ENCODE measurements at regions not wholly inside any gene's neighbourhood (a gene's known extent, or its start where the extent isn't known, plus 50 kb on each side); places are given as distances from the start of the nearest gene placed in this dataset.

- Mint-ChIP-seq H3K4me1 (peaks cover 15% of the 10 kb centered on the region), H3K9me3 (peaks cover 2% of the 10 kb centered on the region), H3K4me3 (peak overlapping the region; percentile 27), H3K27me3 (no peaks in the 10 kb centered on the region), H3K36me3 (no peaks in the 10 kb centered on the region), H3K27ac (peak overlapping the region; percentile 64)
- peak; percentile 94 for ATAC-seq
Measured at GRCh38 chr12:67827820-67828383, 161.3 kb upstream of the IFNG-AS1 start.

DNA sequence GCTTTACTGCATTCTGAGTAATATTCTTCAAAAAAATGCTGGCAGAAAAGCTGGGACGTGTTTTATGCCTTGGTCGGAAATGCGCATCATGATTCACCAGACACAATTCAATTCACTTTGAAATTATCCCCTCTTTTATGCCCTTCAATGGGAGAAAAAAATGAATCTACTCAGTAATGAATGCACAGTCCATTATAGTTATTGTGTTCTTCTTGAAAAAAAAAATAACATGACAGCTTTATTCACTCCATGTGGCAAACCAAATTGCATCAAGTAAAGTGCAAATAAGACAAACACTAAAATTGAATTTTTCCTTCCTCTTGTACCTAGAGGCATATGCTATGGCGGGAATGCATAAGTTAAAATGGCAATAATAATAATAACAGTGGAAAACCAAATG lies 159.4 kb upstream of the IFNG-AS1 start:
- no peak for ATAC-seq
- Mint-ChIP-seq H3K4me1 (peaks cover 15% of the 10 kb centered on the region), H3K27me3 (no peaks in the 10 kb centered on the region), H3K9me3 (peaks cover 2% of the 10 kb centered on the region), H3K27ac (no peak overlapping the region), H3K36me3 (no peaks in the 10 kb centered on the region), H3K4me3 (no peak overlapping the region)

GRCh38 chr12:67832155-67832554 lies 157.1 kb upstream of the IFNG-AS1 start:
- H3K27me3 Mint-ChIP-seq, result no peaks in the 10 kb centered on the region
- peaks cover 10% of the 10 kb centered on the region for H3K9me3 Mint-ChIP-seq
- no peak overlapping the region for H3K27ac Mint-ChIP-seq
- ATAC-seq, result no peak
- peaks cover 15% of the 10 kb centered on the region for H3K4me1 Mint-ChIP-seq
- no peak overlapping the region for H3K4me3 Mint-ChIP-seq
- no peaks in the 10 kb centered on the region for H3K36me3 Mint-ChIP-seq

GRCh38 chr12:67833602-67834001 lies 155.6 kb upstream of the IFNG-AS1 start:
- Mint-ChIP-seq H3K36me3 (peaks cover 7% of the 10 kb centered on the region), H3K4me3 (no peak overlapping the region), H3K9me3 (peaks cover 15% of the 10 kb centered on the region), H3K27ac (no peak overlapping the region), H3K27me3 (no peaks in the 10 kb centered on the region), H3K4me1 (peaks cover 3% of the 10 kb centered on the region)
- ATAC-seq, result no peak

- ATAC-seq, result no peak
Measured at GRCh38 chr12:67837876-67838275, 151.4 kb upstream of the IFNG-AS1 start.

GRCh38 chr12:67842124-67842523 lies 147.1 kb upstream of the IFNG-AS1 start:
- no peak for ATAC-seq
- no peak overlapping the region for H3K27ac Mint-ChIP-seq
- H3K36me3 Mint-ChIP-seq, result peaks cover 13% of the 10 kb centered on the region
- no peaks in the 10 kb centered on the region for H3K27me3 Mint-ChIP-seq
- H3K9me3 Mint-ChIP-seq, result peaks cover 13% of the 10 kb centered on the region
- H3K4me1 Mint-ChIP-seq, result no peaks in the 10 kb centered on the region
- no peak overlapping the region for H3K4me3 Mint-ChIP-seq

More at GRCh38 chr12:67837876-67838275, 151.4 kb upstream of the IFNG-AS1 start:
- peaks cover 13% of the 10 kb centered on the region for H3K36me3 Mint-ChIP-seq
- no peaks in the 10 kb centered on the region for H3K4me1 Mint-ChIP-seq
- H3K9me3 Mint-ChIP-seq, result peaks cover 21% of the 10 kb centered on the region
- no peaks in the 10 kb centered on the region for H3K27me3 Mint-ChIP-seq
- H3K4me3 Mint-ChIP-seq, result no peak overlapping the region
- no peak overlapping the region for H3K27ac Mint-ChIP-seq

DNA sequence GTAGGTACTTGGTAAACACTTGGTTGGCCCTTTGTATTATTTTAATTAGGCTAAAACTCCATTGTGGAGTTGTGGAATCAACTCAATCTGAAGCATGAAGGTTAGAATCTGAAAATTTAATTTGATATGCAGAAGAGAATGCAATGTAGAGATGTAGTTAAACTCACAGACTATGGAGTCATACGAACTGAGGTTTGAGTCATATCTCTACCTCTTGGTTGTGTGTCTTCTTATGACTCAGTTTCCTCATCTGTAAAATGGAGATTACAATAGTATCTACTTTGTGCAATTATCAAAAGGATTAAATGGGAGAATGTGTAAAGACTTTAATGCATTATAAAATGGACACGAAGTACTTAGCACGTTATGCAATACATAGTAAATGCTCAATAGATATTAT lies 146.0 kb upstream of the IFNG-AS1 start:
- no peak for ATAC-seq
- H3K9me3 Mint-ChIP-seq, result peaks cover 9% of the 10 kb centered on the region
- no peaks in the 10 kb centered on the region for H3K27me3 Mint-ChIP-seq
- peaks cover 7% of the 10 kb centered on the region for H3K36me3 Mint-ChIP-seq
- no peaks in the 10 kb centered on the region for H3K4me1 Mint-ChIP-seq
- H3K4me3 Mint-ChIP-seq, result no peak overlapping the region
- H3K27ac Mint-ChIP-seq, result no peak overlapping the region

GRCh38 chr12:67852701-67853100 lies 136.5 kb upstream of the IFNG-AS1 start:
- Mint-ChIP-seq H3K27me3 (no peaks in the 10 kb centered on the region), H3K4me1 (no peaks in the 10 kb centered on the region), H3K4me3 (no peak overlapping the region), H3K27ac (no peak overlapping the region), H3K9me3 (no peaks in the 10 kb centered on the region), H3K36me3 (no peaks in the 10 kb centered on the region)
- ATAC-seq, result no peak

- no peak for ATAC-seq
- Mint-ChIP-seq H3K4me1 (no peaks in the 10 kb centered on the region), H3K9me3 (no peaks in the 10 kb centered on the region), H3K4me3 (no peak overlapping the region), H3K27ac (no peak overlapping the region), H3K27me3 (no peaks in the 10 kb centered on the region), H3K36me3 (no peaks in the 10 kb centered on the region)
Measured at GRCh38 chr12:67853204-67853603, 136.0 kb upstream of the IFNG-AS1 start.

DNA sequence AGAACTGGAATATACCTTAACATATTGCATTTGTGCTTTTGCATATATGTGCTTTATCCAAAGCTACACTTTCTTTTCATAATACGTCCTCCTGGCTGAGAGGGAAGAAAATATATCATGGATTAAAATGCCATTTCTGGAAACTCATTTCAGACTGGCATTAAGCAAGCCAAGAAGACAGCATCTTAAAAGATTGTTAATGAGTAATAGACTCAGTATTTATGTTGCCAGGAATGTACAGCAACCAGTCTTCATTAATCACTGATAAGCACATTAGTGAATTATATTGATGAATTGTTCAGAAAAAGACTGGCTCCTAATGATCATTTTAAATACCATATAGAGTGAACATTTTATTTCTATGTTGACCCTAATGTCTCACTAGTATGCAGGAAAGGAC lies 134.9 kb upstream of the IFNG-AS1 start:
- no peak overlapping the region for H3K4me3 Mint-ChIP-seq
- H3K4me1 Mint-ChIP-seq, result no peaks in the 10 kb centered on the region
- H3K36me3 Mint-ChIP-seq, result no peaks in the 10 kb centered on the region
- no peaks in the 10 kb centered on the region for H3K27me3 Mint-ChIP-seq
- no peak for ATAC-seq
- no peaks in the 10 kb centered on the region for H3K9me3 Mint-ChIP-seq
- H3K27ac Mint-ChIP-seq, result no peak overlapping the region

DNA sequence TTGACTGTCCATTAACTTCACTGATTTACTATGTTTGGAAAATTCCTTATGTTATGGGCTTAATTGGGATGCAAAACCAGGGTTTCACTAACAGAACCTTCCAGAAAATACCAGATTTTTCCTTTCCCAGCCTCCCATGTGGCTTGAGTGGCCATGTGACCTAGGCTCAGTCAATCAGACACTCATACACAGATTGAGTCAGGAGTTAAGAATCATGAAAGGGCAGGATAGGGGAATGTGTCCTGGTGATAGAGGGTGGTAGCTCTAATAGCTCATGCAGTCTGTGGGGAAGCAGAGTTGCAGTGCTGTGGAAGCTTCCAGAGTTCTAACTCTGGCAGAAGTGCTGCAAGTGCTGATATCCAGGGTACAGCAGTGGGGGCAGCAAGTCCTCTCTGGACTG lies 134.1 kb upstream of the IFNG-AS1 start:
- Mint-ChIP-seq H3K9me3 (no peaks in the 10 kb centered on the region), H3K27ac (no peak overlapping the region), H3K4me3 (no peak overlapping the region), H3K4me1 (no peaks in the 10 kb centered on the region), H3K27me3 (no peaks in the 10 kb centered on the region), H3K36me3 (no peaks in the 10 kb centered on the region)
- ATAC-seq, result no peak

GRCh38 chr12:67871231-67871630 lies 118.0 kb upstream of the IFNG-AS1 start:
- Mint-ChIP-seq H3K4me3 (no peak overlapping the region), H3K27ac (no peak overlapping the region), H3K4me1 (peaks cover 21% of the 10 kb centered on the region), H3K27me3 (no peaks in the 10 kb centered on the region), H3K9me3 (peaks cover 3% of the 10 kb centered on the region), H3K36me3 (peaks cover 7% of the 10 kb centered on the region)
- no peak for ATAC-seq

DNA sequence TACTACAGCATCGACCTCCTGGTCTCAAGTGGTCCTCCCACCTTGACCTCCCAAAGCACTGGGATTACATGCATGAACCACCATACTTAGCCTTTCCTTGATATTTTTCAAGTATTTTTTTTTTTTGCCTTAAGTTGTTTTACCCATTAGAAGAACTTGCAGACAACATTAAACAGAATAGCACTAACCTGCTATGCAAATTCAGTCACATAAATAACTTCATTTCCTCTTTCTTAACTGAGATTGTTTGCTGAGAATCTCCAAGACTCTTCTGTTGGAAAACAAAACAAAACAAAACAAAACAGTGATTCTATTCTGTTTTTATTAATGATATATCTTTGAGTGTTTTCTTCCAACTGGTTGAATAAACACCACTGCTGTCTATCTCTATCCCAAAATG lies 115.9 kb upstream of the IFNG-AS1 start:
- Mint-ChIP-seq H3K4me3 (no peak overlapping the region), H3K9me3 (peaks cover 2% of the 10 kb centered on the region), H3K4me1 (peaks cover 20% of the 10 kb centered on the region), H3K27ac (peak overlapping the region; percentile 64), H3K27me3 (no peaks in the 10 kb centered on the region), H3K36me3 (peaks cover 4% of the 10 kb centered on the region)
- no peak for ATAC-seq

DNA sequence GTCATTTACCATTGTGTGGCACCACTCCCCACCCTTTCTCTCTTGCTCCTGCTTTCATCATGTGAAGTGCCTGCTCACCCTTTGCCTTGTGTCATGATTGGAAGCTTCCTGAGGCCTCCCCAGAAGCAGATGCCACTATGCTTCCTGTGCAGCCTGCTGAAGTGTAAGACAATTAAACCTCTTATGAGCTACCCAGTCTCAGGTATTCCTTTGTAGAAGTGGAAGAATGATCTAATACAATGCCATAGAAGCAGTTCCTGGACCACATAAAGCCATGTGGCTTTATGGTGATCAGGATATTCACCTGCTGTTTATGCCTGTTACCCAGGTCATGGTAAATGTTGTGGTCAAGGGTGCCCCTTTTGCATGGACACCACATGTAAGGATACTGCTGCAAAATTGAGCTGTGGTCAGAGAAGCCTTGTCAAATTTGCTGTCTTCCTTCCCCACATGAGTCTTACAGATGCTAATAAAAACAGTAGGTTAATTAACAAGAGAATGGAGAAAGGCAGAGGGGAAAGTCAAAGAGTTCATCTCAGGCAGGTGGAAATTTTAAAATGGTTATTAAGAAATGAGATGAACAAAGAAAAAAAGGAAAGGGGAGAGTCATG lies 112.8 kb upstream of the IFNG-AS1 start:
- Mint-ChIP-seq H3K4me1 (peaks cover 8% of the 10 kb centered on the region), H3K4me3 (no peak overlapping the region), H3K27me3 (no peaks in the 10 kb centered on the region), H3K36me3 (no peaks in the 10 kb centered on the region), H3K27ac (peak overlapping the region; percentile 41), H3K9me3 (no peaks in the 10 kb centered on the region)
- ATAC-seq, result no peak

- H3K27me3 Mint-ChIP-seq, result no peaks in the 10 kb centered on the region
- no peak for ATAC-seq
- H3K9me3 Mint-ChIP-seq, result no peaks in the 10 kb centered on the region
- no peak overlapping the region for H3K27ac Mint-ChIP-seq
- H3K36me3 Mint-ChIP-seq, result no peaks in the 10 kb centered on the region
- peaks cover 8% of the 10 kb centered on the region for H3K4me1 Mint-ChIP-seq
- no peak overlapping the region for H3K4me3 Mint-ChIP-seq
Measured at GRCh38 chr12:67877727-67878126, 111.5 kb upstream of the IFNG-AS1 start.

DNA sequence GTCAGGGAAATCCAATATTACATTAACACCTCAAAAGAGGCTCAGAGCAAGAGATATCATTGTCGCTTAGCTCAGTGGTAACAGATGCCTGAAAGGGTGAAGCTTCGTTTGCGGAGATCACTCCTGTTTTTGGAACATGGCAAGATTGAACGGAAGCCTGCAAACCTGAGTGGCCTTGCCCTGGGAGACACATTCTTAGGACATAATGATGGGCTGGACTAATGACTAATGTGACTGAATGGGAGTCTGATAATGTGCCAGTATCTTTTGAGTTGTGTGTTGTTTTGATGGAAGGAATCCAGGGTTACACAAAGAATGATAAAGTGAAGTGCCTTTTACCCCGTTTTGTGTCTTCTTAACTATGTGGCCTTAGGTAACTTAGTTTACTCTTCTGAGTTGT lies 109.3 kb upstream of the IFNG-AS1 start:
- no peak for ATAC-seq
- no peaks in the 10 kb centered on the region for H3K4me1 Mint-ChIP-seq
- no peak overlapping the region for H3K27ac Mint-ChIP-seq
- H3K4me3 Mint-ChIP-seq, result no peak overlapping the region
- no peaks in the 10 kb centered on the region for H3K9me3 Mint-ChIP-seq
- no peaks in the 10 kb centered on the region for H3K36me3 Mint-ChIP-seq
- H3K27me3 Mint-ChIP-seq, result no peaks in the 10 kb centered on the region
